ENCODE measurements at regions not wholly inside any gene's neighbourhood (a gene's known extent, or its start where the extent isn't known, plus 50 kb on each side); places are given as distances from the start of the nearest gene placed in this dataset.

DNA sequence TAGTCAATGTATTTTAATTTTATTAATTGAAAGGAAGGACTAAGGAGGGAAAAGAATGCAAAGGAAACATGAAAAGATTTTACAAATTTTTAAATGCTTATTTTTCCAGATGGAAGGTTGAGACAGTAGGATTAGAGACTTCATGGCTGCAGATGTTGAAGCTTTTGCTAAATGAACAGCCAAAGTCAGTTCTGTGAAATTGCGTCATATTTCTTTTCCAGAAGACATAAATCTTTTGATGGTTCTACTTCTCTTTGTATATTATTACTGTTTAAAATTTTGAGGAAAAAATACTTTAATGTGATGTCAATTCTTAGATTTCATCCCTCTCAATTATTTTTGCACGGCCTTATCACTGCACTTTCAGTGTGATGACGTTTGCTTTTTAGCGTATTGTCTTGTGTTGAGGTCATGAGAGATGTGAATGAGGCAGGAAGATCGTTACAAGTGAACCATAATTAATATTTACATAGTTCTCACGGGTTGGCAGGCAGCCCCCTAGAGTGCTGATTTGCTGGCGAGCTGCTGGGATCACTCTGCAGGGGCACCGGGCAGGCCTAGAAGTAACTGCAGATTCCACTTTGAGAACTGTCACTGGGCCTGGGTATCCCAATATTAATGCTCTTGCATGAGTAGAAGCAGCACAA is 158.1 kb downstream of the TBXT start:
- no peak for DNase-seq (ENCODE audit: low read depth)

DNA sequence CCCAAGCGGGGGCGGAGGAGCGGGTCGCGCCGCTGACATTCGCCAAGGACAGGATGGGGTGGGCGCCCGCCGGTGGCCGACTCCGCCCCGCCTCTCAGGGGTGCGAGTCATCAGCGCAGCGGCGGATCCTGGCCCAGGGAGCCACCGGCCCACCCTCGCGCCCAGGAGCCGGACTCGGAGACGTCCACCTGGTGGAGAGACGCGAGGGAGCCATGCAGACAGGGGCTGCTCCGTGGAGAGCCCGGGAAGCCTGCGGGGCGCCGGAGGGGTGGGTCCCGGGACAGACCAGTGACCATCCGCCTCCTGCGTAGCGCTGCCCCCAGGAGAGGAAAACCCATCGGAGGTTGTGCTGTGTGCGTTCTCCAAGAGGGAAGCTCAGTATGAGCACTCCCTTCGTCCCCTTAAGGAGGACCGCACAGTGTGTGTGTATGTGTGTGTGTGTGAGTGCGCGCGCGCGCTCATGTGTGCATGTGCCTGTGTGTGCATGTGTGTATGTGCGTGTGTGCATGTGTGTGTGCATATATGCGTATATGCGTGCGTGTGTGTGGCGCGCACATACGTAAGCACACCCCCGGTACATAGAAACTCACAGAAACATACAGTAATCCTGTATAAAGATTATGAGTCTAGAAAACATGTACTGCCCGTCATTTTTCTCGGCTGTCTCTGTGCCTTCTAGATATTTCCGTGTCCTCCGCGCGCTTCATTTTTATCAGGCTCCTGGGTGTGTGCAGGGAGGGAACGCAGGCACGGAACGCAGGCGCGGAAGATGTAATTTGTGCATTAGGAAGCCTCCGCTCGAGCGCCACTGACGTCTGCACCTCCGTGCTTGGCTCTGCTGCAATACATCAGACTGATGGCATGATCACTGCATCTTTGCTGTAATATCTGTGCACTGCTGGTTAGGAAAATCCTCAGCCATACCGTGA is 158.9 kb downstream of the TBXT start:
- DNase-seq (ENCODE audit: low read depth), result no peak

DNA sequence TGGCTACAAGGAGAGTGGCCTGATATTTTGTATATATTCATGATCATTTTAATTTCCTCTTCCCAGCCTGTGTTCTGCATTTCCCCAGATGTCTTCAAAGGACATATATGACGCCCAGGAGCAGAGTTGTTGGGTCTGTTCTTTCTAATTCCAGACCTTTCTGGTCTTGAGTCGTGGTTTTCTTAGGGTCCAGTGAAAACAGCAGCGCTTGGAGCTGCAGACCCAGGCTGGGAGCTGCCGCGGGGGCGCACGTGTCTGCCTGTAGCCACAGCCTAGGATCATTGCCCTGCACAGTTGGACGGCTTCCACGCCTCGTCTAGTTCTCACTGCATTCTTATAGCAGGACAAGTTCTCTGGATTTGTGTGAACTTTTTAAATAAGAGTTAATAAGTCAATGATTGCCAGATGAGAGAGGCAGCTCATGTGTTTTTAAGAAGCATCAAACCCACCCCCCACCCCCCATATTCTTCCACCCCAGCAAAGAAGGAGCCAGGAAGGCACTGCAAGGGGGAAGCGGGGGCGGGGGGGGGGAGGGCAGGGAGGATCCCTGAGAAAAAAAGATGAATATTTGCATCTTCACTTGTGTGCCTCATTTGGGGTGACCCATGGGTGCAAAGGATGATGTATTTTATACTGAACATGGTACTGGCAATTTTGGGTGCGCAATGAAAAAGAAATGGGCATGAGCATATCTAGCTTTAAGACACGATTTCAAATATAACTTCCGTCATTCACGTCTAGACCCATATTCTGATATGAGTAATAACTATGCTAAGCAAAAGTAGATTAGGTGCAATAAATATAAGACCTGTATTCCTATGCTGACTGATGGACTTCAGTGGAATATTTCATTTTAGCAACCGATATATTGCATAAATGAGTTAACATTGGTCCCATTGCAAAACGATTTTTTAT is 160.0 kb downstream of the TBXT start:
- no peak for DNase-seq (ENCODE audit: low read depth)

DNA sequence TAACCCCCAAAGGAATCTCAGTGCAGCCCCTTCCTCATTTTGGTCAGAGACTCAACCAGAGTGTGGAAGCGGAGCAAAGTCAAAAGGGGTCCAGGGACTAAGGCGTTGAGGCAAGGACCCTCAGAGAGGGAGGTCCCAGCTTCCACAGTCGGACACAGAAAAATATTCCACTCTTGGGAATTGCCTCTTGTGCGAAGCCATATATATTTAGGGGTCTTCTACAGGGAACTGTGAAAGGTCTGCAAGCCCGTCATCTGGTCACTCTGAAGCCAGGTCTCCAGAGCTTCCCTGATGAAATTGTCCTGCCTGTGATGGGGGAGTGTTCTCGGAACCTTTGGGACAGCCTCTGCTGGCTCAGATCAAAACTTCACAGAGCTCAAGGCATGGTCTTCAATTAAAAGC is 160.8 kb downstream of the TBXT start:
- DNase-seq (ENCODE audit: low read depth), result no peak

DNA sequence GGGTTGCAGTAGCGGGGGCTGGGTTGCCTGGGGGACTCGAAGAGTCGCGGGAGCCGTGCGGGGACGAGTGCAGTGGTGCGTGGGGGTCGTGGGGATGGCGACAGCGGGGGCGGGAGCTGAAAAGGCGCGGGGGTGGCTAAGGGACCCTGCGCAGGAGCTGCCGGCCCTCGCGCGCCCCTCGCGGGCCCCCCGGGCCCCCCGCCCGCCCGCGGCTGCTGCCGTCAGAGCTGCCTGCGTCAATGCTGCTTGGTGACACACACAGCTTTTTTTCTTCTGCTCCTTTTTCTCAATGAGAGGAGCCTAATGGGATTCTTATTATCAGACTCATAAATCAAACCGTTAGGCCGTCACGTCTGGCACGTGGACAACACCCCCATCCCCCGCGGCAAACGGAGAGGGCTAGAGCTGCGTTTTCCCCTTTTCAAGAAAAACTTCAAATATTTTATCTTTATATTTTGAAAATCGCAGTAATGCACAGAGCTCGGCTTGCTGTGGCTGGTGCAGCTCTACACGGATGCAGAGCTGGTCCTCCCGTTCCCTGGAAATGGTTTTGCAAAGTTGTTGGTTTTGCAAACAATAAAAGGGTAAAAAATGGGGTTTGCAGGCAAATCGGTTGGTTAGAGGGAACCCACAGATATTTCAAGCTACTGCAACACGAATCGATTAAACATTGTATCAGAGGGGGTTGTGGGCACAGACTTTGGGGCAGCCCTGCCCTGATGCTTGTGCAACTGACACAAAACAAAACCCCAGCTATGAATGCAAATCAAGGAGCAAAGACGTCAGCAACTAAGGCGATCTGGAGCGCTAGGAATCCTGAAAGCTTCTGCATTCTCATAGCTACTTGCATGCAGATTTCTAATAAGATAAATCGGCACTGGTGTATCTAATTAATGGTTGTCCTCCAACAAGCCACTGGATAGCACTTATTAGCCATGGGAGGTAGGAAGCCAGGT is 161.4 kb downstream of the TBXT start:
- no peak for DNase-seq (ENCODE audit: low read depth)

DNA sequence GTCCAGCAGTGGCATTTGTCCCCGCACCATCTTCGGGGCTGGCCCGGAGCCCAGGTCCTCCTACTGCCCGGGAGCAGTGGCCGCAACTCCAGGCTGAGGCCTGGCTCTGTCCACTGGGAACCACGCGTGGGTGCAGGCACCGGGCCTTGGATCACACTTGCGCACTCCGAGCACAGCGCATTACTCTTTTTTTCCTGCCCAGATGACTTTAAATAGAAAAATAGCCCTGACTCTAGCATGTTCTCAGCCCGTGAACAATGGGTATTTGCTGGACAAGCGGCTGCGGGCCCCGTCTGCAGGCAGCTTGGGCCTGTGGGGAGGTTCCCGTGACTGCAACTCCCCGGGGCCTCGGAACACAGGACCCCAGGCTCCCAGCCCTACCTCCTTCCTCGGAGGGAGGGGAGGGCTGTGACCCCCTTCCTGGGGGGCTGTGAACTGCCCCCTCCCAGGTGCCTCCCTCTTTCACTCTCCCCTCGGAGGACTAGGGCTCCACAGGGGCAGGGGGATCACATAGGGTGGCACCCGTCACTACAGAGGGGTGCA is 162.2 kb downstream of the TBXT start:
- DNase-seq (ENCODE audit: low read depth), result no peak

DNA sequence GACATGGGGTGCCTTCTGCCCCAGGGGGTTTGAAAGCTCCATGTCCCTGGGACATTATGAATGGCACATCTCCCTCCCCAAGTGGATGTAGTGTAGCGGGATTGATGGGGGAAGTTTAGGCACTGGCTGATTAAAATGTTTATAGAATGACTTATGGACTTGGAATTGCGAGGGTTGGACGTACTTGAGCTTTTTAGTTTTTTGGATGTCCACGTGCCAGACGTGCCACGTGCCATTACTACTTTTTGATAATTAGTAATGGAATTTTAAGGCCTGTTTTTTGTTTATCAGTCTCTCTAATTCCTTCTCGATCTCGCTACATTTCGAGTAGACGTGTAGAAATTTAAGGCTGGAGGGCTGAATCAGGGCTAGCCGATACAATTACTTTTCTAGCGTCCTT is 162.8 kb downstream of the TBXT start:
- DNase-seq (ENCODE audit: low read depth), result no peak

DNA sequence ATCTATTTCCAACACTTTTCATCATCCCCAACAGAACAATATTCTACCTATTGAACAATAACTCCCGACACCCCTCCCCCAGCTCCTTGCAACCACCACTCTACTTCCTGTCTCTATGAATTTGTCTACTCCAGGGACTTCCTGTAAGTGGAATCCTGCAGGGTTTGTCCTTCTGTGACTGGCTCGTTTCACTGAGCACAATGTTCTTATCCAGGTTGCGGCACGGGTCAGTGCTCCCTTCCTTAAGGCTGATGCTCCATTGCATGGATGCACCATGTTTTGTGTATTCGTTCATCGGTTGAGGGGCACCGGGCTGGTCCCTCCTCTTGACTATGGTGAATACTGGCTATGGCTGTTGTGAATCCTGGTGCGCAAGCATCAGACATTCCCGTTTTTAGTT is 163.2 kb downstream of the TBXT start:
- no peak for DNase-seq (ENCODE audit: low read depth)

DNA sequence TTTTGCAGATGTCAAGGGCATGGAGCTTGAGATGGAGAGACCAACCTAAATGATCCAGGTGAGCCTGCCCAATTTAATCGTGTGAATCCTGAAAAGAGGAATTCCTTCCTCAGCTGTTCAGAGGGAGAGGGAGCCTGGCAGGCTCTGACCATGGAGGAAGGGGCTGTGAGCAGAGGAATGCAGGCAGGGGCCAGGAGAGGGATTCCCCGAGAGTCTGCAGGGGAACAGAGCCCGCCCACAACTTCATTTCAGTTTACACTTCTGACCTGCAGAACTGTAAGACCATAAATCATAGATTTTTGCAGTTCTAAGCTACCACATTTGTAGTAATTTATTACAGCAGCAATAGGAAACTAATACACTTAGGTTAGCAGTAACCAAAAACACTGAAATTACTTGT is 164.1 kb downstream of the TBXT start:
- DNase-seq (ENCODE audit: low read depth), result no peak

DNA sequence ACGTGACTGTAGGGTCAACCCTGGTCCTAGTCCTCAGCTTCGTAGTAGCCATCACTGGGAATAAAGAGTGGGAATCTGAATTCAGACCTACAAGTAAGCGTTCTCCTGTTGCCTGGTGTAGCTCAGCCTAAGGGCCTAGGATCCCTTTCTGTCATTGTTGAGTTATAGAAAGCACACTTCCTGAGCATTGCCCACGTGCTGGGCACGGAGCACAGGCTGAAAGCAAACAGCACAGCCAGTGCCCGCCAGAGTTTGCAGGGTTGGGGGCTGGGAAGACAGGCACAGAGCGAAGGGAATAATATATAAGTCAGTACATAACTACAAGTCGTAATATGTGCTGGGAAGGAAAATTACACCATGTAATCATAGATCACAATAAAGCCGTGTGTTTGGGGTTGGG is 166.3 kb downstream of the TBXT start:
- DNase-seq (ENCODE audit: low read depth), result no peak

DNA sequence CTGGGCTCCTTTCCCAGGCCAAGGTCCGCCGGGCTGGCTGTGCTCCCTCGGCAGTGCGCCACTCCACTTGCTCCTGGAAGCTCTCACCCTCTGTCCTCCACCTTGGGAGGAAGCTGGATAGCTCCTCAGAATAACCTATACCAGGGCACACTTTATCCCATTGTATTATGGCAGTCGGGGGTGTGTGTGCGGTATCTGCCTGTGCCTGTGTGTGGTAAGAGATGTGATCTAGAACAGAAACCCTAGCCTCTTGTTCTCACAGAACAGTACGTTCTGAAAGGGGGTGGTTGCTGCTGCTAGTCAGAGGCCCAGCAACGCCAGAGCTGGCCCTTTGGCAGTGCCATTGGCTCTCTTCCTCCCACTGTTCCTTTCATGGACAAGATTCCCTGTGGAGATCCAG is 168.4 kb downstream of the TBXT start:
- no peak for DNase-seq (ENCODE audit: low read depth)

DNA sequence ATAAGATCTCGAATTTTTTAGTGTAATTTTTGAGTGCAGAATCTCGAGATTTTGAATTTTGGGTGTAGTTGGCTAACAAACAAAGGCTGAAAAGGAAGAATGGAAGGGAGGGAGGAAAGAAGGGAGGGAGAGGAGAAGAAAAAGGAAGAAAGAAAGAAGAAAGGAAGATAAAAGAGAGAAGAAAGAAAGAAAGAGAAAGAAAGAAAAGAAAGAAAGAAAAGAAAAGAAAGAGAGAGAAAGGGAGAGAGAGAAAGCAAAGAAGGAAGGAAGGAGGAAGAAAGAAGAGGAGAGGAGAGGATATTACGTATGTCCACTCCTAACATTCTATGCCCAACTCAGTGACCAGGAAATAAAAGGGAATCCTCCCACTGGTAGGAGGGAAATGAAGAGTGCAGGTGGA is 169.6 kb downstream of the TBXT start:
- DNase-seq (ENCODE audit: low read depth), result no peak

DNA sequence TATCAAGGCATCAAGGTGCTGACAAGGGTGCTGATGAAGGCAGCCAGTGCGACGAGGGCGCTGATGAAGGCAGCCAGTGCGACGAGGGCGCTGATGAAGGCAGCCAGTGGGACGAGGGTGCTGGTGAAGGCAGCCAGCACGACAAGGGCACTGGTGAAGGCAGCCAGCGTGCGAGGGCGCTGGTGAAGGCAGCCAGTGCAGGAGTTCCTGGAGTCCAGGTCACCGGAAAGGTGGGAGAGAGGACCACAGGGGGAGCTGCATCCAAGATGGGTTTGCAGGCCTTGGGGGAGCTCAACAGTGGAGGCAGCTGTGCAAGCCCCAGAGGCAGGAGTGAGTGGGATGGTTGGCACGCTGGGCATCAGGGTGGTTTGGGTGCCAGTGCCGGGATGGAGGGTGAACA is 176.3 kb downstream of the TBXT start:
- DNase-seq (ENCODE audit: low read depth), result no peak

DNA sequence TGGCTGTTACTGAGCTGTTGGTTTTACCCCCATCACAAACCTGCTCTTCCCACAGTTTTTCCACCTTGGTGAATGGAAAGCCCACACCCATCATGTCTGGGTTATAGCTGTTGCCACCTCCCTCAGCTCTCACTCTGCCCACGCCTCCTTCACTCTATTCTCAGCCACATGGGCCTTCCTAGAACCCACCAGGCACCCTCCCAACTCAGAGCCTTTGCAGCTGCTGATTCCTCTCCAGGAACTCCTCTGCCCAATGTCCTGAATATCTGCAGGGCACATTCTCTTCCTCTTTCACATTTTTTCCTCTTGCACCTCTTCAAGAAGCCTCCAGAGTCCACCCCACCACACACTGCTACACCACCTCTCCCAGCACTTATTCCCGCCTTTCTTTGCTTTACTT is 177.4 kb downstream of the TBXT start:
- DNase-seq (ENCODE audit: low read depth), result no peak

DNA sequence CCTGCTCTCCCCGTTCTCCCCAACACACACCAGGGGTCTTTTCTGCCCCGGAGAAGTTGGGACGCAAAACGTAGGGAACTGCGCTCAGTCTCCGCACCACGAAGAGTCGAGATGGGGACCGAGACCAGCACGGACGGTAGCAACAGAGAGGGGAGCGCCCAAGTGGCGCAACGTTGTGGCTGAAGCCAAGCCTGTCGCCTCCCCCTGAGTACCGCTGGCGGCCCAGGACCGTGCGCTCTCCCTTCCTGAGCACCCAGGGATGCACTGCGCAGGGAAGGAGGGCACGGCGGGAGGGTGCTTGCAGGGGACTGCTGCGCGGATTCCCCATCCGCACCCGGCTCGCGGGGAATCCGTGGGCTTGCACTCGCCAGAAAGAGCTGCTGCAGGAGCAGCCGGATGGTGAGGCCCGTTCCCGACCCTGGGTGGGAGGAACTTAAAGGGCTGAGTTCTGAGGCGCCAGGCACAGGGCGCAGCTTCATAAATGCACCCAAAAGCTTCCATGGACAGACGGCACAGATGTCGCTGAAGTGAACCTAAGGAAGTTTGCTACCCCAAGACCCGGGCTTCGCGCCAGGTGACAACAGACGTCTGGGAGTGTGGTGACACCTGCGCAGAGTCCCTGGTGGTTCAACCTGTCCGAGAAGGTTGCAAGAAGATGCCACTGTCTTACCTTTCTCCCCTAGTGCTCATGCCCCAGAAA is 178.7 kb downstream of the TBXT start:
- DNase-seq (ENCODE audit: low read depth), result no peak

DNA sequence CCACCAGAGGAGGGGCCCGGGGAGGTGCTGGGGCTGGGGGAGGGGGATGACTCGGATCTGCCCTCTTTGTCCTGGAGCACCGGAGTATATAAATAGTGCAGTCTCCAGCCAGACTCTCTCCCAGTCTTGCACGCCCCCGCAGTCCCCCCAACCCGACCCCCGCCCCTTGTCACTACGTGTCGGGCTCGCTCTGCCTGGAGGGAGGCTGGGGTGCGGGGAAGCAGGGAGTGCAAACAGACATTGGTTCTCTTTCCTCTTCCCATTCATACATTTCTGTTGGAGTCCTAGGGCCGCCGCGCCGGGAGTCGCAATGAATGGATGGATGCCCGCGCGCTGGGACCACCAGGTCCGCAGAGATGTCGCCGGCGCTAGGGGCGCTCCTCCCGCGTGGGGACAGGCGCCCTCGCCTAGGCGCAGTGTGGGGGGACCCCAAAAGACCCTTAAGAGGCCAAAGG is 179.3 kb downstream of the TBXT start:
- DNase-seq (ENCODE audit: low read depth), result no peak

DNA sequence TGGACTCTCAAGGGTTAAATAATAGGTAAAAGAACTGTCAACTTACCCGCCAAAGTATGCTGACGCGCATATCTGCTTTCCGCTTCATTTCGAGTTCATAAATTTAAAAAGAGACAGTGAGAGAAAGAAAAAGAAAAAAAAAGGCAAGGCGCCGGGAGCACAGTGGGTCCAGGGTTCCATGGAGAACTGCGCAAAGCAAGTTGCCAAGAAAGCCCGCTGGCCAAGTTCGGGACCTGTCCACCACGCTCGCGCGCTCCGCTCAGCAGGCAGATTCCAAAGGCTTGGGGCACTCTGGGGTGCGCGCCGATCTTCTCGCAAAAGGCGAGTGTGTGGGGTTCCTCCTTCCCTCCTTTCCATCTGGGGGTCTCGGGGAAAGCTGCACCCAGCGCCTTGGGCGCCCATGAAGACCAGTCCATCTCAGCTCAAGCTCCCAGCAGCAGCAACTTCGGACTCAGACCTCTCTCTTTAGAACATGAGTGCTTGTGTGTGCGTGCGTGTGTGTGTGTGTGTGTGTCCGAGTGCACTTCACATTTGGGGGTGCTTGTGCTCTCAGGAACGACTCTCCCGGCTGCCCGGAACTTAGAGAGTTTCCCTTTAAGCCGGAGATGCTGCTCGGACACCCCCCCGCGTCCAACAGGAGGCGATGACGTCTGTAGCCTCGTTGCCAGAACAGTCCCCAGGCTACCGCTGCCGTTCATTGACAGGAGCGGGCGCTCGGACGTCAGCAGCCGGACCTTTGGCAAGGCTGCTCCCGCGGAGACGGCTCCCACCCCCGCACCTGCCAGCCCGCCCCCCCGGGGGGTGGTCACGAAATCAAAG is 180.0 kb downstream of the TBXT start:
- DNase-seq (ENCODE audit: low read depth), result no peak

DNA sequence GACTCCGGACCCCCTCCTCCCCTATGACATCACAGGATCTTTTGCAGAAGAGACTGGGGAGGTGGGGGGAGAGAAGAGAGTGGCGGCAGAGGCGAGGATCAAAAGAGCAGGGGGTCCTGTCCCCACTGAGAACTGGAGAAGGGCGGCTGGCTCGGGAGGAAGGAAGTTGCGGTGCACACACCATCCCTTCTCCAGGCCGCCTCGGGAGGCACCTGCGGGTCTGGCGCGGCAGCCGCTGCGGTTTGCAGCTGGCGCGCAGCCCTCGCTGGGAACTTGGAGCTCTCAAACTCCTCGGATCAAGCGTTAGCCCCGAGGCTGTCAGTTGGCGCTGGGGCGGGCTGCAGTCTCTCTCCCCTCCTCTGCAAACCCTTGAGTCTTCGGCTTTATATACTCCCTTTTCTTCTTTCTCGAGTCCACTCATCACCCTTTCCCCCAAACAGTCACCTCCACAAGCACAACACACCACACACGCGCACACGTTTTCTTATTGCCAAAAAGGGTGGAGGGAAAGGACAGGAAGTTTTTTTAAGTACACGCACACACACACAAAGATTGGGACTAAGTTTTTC is 180.7 kb downstream of the TBXT start:
- DNase-seq (ENCODE audit: low read depth), result no peak

DNA sequence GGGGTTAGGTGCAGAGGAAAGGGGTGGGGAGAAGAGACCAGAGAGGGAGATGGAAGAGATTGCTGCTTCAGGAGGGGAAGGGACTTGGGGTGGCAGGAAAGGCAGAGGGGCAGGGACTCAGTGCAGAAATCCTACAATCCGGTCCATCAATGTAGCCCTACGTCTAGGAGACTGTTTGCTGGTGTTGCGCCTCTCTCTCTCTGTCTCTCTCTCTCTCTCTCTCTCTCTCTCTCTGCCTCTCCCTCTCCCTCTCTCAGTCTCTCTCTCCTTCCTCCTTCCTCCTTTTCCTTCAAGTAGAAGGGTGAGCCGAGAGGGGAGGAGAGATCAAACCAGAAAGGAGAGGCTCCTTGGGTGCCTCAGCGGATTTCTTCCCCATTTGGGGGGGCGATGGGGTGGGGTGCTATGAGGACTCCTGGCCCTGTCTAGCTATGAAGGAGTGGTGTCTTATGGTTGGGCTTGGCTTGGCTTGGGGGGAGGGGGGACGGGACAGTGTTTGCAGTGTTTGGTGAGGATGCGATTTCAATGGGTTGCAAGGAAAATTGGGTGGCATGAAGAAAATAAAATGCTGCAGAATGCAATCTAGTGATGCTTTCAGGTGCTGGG is 181.2 kb downstream of the TBXT start:
- DNase-seq (ENCODE audit: low read depth), result no peak

Measured in T follicular helper cell (primary cell).